SK-N-SH treated with all-trans-retinoic acid at 6 μM for 48 hours (cell line): ENCODE measurements at regions not wholly inside any gene's neighbourhood (a gene's known extent, or its start where the extent isn't known, plus 50 kb on each side); places are given as distances from the start of the nearest gene placed in this dataset.
"Not testable (repeated sequence)": the region's sequence is repeated elsewhere in the genome, so short reads cannot be mapped to it uniquely, and the experiment has no call there.

Experiments
- ATAC-seq: fragments of 200-7000 bp; cut with Tn5 transposase; 3 replicates; pipeline ENCODE4 v1.9.1; 2020; ENCODE audit warnings: mild to moderate bottlenecking, moderate library complexity
- ARNTL ChIP-seq: fragments of 450-650 bp; formaldehyde crosslinking; IDR thresholded peaks from 2 replicates; pipeline ENCODE4 v1.5.0; 2020; ENCODE audit warnings: low read depth, mild to moderate bottlenecking, moderate library complexity, borderline replicate concordance
- BACH2 ChIP-seq: fragments of 250-450 bp; sonication (Bioruptor Pico); IDR thresholded peaks from 2 replicates; pipeline ENCODE4 v1.9.0; 2021; ENCODE audit warnings: mild to moderate bottlenecking, borderline replicate concordance
- CSDC2 ChIP-seq: fragments of 250-450 bp; sonication (Bioruptor Pico); IDR thresholded peaks from 2 replicates; pipeline ENCODE4 v1.5.0; 2020; ENCODE audit warnings: mild to moderate bottlenecking, moderate library complexity
- ISL1 ChIP-seq: fragments of 250-450 bp; sonication (Bioruptor Pico); IDR thresholded peaks from 2 replicates; pipeline ENCODE4 v2.1.2; 2022; ENCODE audit warnings: mild to moderate bottlenecking, moderate library complexity
- OSR1 ChIP-seq: fragments of 250-450 bp; sonication (Bioruptor Pico); IDR thresholded peaks from 2 replicates; pipeline ENCODE4 v1.8.0; 2022; ENCODE audit warnings: moderate library complexity, mild to moderate bottlenecking, inconsistent platforms
- PPARA ChIP-seq: fragments of 250-450 bp; sonication (Bioruptor Pico); IDR thresholded peaks from 2 replicates; pipeline ENCODE4 v1.5.0; 2020; ENCODE audit warnings: mild to moderate bottlenecking, borderline replicate concordance
- SNAI2 ChIP-seq: fragments of 250-450 bp; sonication (Bioruptor Pico); IDR thresholded peaks from 2 replicates; pipeline ENCODE4 v1.5.0; 2020; ENCODE audit warnings: mild to moderate bottlenecking, moderate library complexity
- TCF4 ChIP-seq: fragments of 250-450 bp; sonication (Bioruptor Pico); IDR thresholded peaks from 2 replicates; pipeline ENCODE4 v1.8.0; 2021; ENCODE audit warnings: mild to moderate bottlenecking, moderate library complexity, borderline replicate concordance
- TOX ChIP-seq: fragments of 250-450 bp; sonication (Bioruptor Pico); IDR thresholded peaks from 2 replicates; pipeline ENCODE4 v1.8.0; 2021; ENCODE audit warnings: mild to moderate bottlenecking, moderate library complexity, borderline replicate concordance
- ZC3H10 ChIP-seq: fragments of 250-450 bp; sonication (Bioruptor Pico); IDR thresholded peaks from 2 replicates; pipeline ENCODE4 v1.5.1; 2021; ENCODE audit warnings: mild to moderate bottlenecking, moderate library complexity
- ZFP3 ChIP-seq: fragments of 250-450 bp; sonication (Bioruptor Pico); IDR thresholded peaks from 2 replicates; pipeline ENCODE4 v1.5.0; 2020; ENCODE audit warnings: mild to moderate bottlenecking, moderate library complexity
- ZFP30 ChIP-seq: fragments of 450-650 bp; formaldehyde crosslinking; IDR thresholded peaks from 2 replicates; pipeline ENCODE4 v1.5.0; 2022; ENCODE audit warnings: mild to moderate bottlenecking, moderate library complexity
- ZNF565 ChIP-seq: fragments of 450-650 bp; formaldehyde crosslinking; conservative IDR thresholded peaks from 2 replicates; pipeline ENCODE4 v1.5.0; 2020; ENCODE audit warnings: low read depth, mild to moderate bottlenecking, moderate library complexity
- ZNF70 ChIP-seq: fragments of 450-650 bp; formaldehyde crosslinking; IDR thresholded peaks from 2 replicates; pipeline ENCODE4 v1.5.0; 2020; ENCODE audit warnings: mild to moderate bottlenecking, moderate library complexity
- ZNF8 ChIP-seq: fragments of 450-650 bp; formaldehyde crosslinking; IDR thresholded peaks from 2 replicates; pipeline ENCODE4 v1.5.0; 2020; ENCODE audit warnings: mild to moderate bottlenecking, moderate library complexity
- TF ChIP-seq, protein P1 (sequence below): fragments of 250-450 bp; sonication (Bioruptor Pico); IDR thresholded peaks from 2 replicates; pipeline ENCODE4 v1.5.1; 2020; ENCODE audit warnings: low read depth, mild to moderate bottlenecking, moderate library complexity
- TF ChIP-seq, protein P2 (sequence below): fragments of 250-450 bp; sonication (Bioruptor Pico); IDR thresholded peaks from 2 replicates; pipeline ENCODE4 v1.8.0; 2021; ENCODE audit warnings: low read depth, mild to moderate bottlenecking, moderate library complexity, borderline replicate concordance
- TF ChIP-seq, protein P3 (sequence below): fragments of 250-450 bp; sonication (Bioruptor Pico); IDR thresholded peaks from 2 replicates; pipeline ENCODE4 v1.8.0; 2020; ENCODE audit warnings: mild to moderate bottlenecking, moderate library complexity, borderline replicate concordance
- TF ChIP-seq, protein P4 (sequence below): fragments of 250-450 bp; sonication (Bioruptor Pico); IDR thresholded peaks from 2 replicates; pipeline ENCODE4 v1.5.0; 2020; ENCODE audit warnings: mild to moderate bottlenecking, moderate library complexity

DNA sequence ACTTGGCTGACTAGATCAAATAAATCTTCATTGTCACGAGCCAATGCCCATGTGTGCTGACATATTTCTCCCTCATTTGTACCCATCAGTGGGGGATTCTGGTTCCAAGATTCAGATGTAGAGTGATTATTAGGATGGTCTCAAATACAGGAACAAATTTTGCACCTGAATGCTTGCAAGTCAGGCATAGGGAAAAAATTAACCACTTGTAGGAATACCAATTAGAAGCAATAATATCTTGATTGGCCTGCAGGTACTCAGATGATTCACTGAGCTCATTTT, 69.5 kb downstream of the DMAC1 start:
- no peak for ATAC-seq
- no peak for TF ChIP-seq TCF4 (CRISPR knock-in tag)
- no peak for TF ChIP-seq PPARA (CRISPR knock-in tag)
- TF ChIP-seq CSDC2 (CRISPR knock-in tag): no peak
- TF ChIP-seq ZNF8: no peak
- no peak for TF ChIP-seq ZNF565 (CRISPR knock-in tag)
- TF ChIP-seq TOX (CRISPR knock-in tag): no peak
- TF ChIP-seq, protein P1, sequence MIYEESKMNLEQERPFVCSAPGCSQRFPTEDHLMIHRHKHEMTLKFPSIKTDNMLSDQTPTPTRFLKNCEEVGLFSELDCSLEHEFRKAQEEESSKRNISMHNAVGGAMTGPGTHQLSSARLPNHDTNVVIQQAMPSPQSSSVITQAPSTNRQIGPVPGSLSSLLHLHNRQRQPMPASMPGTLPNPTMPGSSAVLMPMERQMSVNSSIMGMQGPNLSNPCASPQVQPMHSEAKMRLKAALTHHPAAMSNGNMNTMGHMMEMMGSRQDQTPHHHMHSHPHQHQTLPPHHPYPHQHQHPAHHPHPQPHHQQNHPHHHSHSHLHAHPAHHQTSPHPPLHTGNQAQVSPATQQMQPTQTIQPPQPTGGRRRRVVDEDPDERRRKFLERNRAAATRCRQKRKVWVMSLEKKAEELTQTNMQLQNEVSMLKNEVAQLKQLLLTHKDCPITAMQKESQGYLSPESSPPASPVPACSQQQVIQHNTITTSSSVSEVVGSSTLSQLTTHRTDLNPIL (CRISPR knock-in tag): no peak
- TF ChIP-seq, protein P2, sequence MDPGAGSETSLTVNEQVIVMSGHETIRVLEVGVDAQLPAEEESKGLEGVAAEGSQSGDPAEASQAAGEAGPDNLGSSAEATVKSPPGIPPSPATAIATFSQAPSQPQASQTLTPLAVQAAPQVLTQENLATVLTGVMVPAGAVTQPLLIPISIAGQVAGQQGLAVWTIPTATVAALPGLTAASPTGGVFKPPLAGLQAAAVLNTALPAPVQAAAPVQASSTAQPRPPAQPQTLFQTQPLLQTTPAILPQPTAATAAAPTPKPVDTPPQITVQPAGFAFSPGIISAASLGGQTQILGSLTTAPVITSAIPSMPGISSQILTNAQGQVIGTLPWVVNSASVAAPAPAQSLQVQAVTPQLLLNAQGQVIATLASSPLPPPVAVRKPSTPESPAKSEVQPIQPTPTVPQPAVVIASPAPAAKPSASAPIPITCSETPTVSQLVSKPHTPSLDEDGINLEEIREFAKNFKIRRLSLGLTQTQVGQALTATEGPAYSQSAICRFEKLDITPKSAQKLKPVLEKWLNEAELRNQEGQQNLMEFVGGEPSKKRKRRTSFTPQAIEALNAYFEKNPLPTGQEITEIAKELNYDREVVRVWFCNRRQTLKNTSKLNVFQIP: no peak

DNA sequence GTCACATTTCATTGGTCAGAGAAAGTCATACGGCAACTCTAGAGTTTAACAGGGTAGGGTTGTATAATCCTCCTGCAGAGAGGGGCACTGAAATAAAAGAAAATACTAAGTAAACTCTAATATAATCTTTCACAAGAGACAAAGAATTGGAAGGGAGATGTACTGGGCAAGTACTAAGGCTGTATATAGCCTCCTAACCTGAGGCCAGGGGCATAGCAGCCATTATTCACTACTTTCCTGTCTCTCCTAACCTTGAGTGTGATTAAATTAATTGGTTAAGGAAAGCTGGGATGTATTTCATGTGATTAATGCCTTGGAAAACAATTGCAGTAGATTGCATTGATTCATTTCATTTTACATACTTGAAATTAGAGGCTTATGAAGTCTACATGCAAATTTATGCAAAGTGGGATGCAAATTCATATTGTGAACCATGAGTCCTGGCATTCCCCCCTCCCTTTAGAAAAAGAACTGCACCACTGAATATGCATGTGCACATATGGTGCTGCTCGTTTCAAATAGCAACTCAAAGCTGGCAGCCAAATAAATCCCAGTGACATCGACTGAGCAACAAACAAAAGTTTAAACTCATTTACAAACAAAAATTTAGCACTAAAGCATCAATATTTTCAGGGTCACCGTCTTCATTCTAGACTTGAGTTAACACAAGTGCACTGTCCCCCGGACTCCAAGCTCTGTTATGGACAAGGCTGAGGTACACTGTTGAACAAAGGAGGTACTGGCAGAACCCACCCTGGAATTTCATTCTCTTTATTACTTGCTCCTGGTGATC, 70.0 kb downstream of the DMAC1 start:
- TF ChIP-seq BACH2 (CRISPR knock-in tag): no peak
- TF ChIP-seq PPARA (CRISPR knock-in tag): no peak
- TF ChIP-seq, protein P3, sequence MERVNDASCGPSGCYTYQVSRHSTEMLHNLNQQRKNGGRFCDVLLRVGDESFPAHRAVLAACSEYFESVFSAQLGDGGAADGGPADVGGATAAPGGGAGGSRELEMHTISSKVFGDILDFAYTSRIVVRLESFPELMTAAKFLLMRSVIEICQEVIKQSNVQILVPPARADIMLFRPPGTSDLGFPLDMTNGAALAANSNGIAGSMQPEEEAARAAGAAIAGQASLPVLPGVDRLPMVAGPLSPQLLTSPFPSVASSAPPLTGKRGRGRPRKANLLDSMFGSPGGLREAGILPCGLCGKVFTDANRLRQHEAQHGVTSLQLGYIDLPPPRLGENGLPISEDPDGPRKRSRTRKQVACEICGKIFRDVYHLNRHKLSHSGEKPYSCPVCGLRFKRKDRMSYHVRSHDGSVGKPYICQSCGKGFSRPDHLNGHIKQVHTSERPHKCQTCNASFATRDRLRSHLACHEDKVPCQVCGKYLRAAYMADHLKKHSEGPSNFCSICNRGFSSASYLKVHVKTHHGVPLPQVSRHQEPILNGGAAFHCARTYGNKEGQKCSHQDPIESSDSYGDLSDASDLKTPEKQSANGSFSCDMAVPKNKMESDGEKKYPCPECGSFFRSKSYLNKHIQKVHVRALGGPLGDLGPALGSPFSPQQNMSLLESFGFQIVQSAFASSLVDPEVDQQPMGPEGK: no peak
- TF ChIP-seq ARNTL: no peak
- ATAC-seq: no peak

DNA sequence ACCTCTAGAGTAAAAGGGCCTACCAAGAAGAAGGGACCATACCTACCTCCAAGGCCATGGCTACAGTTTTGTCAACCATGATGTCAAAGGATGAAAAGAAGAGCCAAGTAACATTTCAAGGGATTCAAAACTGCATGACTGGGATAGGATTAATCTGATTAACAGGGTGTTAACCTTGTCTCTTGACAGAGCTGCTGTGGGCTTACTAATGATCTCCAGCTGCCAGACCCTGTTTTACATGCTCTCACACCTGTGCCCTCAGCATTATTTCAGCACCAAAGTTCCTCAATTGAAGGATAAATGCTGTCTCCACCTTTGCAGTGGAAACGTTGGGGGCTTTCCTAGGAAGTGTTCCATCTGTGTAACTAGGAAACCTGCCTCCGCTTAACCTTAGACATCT, 78.3 kb downstream of the DMAC1 start:
- TF ChIP-seq ZC3H10 (CRISPR knock-in tag): no peak
- TF ChIP-seq PPARA (CRISPR knock-in tag): no peak
- TF ChIP-seq ZNF8: no peak
- TF ChIP-seq ZNF70: no peak
- no peak for ATAC-seq

DNA sequence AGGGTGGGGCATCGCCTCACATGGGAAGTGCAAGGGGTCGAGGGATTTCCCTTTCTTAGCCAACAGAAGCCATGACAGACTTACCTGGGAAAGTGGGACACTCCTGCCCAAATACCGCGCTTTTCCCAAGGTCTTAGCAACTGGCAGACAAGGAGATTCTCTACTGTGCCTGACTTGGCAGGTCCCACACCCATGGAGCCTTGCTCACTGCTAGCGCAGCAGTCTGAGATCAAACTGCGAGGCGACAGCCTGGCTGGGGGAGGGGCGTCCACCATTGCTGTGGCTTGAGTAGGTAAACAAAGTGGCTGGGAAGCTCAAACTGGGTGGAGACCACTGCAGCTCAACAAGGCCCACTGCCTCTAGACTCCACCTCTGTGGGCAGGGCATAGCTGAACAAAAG, 86.5 kb downstream of the DMAC1 start:
- not testable (repeated sequence) for ATAC-seq

DNA sequence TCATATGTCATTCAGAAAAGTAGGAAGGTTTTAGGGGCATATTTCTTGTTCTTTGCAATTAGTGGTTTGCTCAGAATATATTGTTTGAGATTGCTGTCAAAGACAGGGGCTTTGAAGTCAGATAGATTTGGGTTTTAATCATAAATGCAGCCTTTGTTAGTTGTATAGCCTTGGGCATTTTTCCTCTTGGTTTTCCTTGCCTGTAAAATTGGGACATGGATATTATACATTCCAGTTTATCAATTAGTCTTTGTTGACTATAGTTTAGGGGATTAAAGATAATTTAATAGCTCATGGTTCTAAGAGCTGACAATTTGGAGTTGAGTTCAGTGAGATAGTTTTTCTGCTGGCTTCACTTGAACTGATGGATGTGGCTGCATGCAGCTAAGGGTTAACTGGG, 88.9 kb downstream of the DMAC1 start:
- TF ChIP-seq OSR1 (no peak), SNAI2 (CRISPR knock-in tag) (no peak)
- ATAC-seq: no peak

DNA sequence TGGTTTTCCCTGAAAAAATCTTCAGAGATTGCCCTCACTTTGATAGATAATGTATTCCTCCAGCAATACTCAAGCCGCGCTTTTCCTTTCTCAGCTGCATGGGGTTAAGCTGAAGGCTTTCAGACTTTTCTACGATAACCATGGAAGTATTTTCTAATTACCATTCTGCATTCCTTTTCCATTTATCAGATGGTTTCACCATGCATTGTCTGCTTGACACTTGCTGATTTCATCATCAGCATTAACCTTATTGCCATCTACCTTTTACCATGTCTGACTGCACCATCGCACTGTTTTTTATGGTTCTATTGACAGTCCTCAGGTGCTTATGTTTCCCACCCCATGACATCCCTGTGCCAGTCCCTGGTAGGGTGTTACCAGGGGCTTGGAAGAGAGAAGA, 91.6 kb downstream of the DMAC1 start:
- ATAC-seq: no peak
- no peak for TF ChIP-seq ZNF8
- no peak for TF ChIP-seq CSDC2 (CRISPR knock-in tag)
- no peak for TF ChIP-seq ZFP3 (CRISPR knock-in tag)
- no peak for TF ChIP-seq OSR1
- no peak for TF ChIP-seq ARNTL
- TF ChIP-seq ZNF70: no peak
- TF ChIP-seq, protein P4, sequence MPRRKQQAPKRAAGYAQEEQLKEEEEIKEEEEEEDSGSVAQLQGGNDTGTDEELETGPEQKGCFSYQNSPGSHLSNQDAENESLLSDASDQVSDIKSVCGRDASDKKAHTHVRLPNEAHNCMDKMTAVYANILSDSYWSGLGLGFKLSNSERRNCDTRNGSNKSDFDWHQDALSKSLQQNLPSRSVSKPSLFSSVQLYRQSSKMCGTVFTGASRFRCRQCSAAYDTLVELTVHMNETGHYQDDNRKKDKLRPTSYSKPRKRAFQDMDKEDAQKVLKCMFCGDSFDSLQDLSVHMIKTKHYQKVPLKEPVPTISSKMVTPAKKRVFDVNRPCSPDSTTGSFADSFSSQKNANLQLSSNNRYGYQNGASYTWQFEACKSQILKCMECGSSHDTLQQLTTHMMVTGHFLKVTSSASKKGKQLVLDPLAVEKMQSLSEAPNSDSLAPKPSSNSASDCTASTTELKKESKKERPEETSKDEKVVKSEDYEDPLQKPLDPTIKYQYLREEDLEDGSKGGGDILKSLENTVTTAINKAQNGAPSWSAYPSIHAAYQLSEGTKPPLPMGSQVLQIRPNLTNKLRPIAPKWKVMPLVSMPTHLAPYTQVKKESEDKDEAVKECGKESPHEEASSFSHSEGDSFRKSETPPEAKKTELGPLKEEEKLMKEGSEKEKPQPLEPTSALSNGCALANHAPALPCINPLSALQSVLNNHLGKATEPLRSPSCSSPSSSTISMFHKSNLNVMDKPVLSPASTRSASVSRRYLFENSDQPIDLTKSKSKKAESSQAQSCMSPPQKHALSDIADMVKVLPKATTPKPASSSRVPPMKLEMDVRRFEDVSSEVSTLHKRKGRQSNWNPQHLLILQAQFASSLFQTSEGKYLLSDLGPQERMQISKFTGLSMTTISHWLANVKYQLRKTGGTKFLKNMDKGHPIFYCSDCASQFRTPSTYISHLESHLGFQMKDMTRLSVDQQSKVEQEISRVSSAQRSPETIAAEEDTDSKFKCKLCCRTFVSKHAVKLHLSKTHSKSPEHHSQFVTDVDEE: no peak
- TF ChIP-seq ZC3H10 (CRISPR knock-in tag): no peak
- no peak for TF ChIP-seq ISL1
- TF ChIP-seq ZFP30: no peak
